ENCODE measurements at regions not wholly inside any gene's neighbourhood (a gene's known extent, or its start where the extent isn't known, plus 50 kb on each side); places are given as distances from the start of the nearest gene placed in this dataset.

DNA sequence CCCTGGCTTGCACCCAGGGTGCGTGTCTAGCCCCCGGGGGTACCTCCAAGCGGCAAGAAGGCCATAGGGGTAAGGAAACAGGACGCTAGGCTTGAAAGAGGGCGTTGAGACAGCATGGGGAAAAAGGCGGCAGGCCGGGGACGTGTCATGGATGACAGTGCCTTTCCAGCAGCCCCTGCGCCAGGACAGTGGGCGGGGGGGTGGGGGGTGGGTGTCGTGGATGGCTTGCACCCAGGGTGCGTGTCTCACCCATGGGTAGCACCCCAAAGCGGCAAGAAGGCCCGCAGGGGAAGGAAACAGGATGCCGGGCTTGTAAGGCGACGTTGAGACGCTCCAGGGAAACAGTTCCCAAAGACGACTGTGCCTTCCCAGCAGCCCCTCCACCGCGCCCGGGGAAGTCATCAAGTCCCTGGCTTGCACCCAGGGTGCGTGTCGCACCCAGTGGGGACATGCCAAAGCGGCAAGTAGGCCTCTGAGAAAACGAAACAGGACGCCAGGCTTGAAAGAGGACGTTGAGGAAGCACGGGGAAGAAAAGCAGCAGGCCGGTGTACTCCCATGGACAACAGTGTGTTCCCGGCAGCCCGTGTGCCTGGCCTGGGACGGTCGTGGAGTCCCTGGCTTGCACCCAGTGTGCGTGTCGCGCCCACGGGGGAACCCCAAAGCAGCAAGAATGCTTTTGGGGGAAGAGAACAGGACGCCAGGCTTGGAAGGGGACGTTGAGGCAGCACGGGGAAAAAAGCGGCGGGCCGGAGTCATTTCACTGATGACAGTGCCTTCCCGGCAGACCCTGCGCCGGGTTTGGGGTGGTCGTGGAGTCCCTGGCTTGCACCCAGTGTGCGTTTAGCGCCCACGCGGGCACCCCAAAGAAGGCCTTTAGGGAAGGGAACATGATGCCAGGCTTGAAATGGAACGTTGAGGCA, 163.5 kb upstream of the ALG10B start:
- dilution Hi-C loops (cut with MboI; ENCODE audit: extremely low pct_ligation_motif_present, low sequenced_read_pairs): no loop called here
- H3K9me3 ChIP-seq (replicated peaks; ENCODE audit: control insufficient read depth, insufficient read depth, low read length): no peaks in the 10 kb centered on the region
- no peaks in the 10 kb centered on the region for H4K20me1 ChIP-seq (replicated peaks; ENCODE audit: control insufficient read depth, extremely low read depth, insufficient read depth, low read length)
- H3K79me2 ChIP-seq (ENCODE audit: control insufficient read depth, insufficient read depth, low read length): no peaks in the 10 kb centered on the region
- no peak overlapping the region for H3K27ac ChIP-seq (ENCODE audit: insufficient read depth, low read depth, low read length)
- POLR2A ChIA-PET: no interaction called here
- FAIRE-seq (no peak), DNase-seq (ENCODE audit: low read depth, low spot score) (no peak)
- BruUV-seq (replicated peaks): no TSS peak
- no peak overlapping the region for H3K4me3 ChIP-seq (replicated peaks in 1 of 3; ENCODE audit: insufficient read depth in 1 of 3, low read depth in 1 of 3, low read length in 3 of 3)
- H3K27me3 ChIP-seq (ENCODE audit: control insufficient read depth in 2 of 2, insufficient read depth in 2 of 2, low read length in 2 of 2): no peaks in the 10 kb centered on the region
- CTCF ChIA-PET: no interaction called here
- H3K36me3 ChIP-seq (ENCODE audit: control insufficient read depth in 2 of 2, extremely low read depth in 1 of 2, insufficient read depth in 2 of 2, low read length in 2 of 2): no peaks in the 10 kb centered on the region
- H2AFZ ChIP-seq (ENCODE audit: low read depth, low read length): no peak overlapping the region
- no peaks in the 10 kb centered on the region for H3K4me1 ChIP-seq (ENCODE audit: control insufficient read depth, extremely low read depth, insufficient read depth, low read length)
- no peak overlapping the region for H3K9ac ChIP-seq (replicated peaks; ENCODE audit: extremely low read depth, insufficient read depth, low read length)
- H3K4me2 ChIP-seq (ENCODE audit: insufficient read depth, low read length): no peak overlapping the region
- TF ChIP-seq, protein P1, sequence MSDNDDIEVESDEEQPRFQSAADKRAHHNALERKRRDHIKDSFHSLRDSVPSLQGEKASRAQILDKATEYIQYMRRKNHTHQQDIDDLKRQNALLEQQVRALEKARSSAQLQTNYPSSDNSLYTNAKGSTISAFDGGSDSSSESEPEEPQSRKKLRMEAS (IDR thresholded peaks at IDR 0.05; ENCODE audit: insufficient read depth, insufficient read length): no peak
- TF ChIP-seq GATA2 (IDR thresholded peaks at IDR 0.05; ENCODE audit: insufficient read depth, insufficient read length, low read depth, low read length) (no peak), FOS (IDR thresholded peaks at IDR 0.05; ENCODE audit: borderline replicate concordance, insufficient read depth, low read length) (no peak), EZH2 (IDR thresholded peaks at IDR 0.05; ENCODE audit: borderline replicate concordance, low read depth, low read length, severe bottlenecking) (no peak), JUN (IDR thresholded peaks at IDR 0.05; ENCODE audit: borderline replicate concordance, insufficient read depth, insufficient read length, low read depth) (no peak), MYC (IDR thresholded peaks at IDR 0.05; ENCODE audit: low read depth, low read length) (no peak), POLR2A (IDR thresholded peaks at IDR 0.05; ENCODE audit: low read depth, low read length) (no peak), POLR2AphosphoS5 (IDR thresholded peaks at IDR 0.05; ENCODE audit: insufficient read depth, low read depth, low read length) (no peak)
- TF ChIP-seq, protein P2, sequence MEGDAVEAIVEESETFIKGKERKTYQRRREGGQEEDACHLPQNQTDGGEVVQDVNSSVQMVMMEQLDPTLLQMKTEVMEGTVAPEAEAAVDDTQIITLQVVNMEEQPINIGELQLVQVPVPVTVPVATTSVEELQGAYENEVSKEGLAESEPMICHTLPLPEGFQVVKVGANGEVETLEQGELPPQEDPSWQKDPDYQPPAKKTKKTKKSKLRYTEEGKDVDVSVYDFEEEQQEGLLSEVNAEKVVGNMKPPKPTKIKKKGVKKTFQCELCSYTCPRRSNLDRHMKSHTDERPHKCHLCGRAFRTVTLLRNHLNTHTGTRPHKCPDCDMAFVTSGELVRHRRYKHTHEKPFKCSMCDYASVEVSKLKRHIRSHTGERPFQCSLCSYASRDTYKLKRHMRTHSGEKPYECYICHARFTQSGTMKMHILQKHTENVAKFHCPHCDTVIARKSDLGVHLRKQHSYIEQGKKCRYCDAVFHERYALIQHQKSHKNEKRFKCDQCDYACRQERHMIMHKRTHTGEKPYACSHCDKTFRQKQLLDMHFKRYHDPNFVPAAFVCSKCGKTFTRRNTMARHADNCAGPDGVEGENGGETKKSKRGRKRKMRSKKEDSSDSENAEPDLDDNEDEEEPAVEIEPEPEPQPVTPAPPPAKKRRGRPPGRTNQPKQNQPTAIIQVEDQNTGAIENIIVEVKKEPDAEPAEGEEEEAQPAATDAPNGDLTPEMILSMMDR (IDR thresholded peaks at IDR 0.05; ENCODE audit: extremely low read depth in 1 of 2, insufficient read depth in 1 of 2, low read depth in 1 of 2, low read length in 2 of 2): no peak
- intact Hi-C loops (cut with micrococcal nuclease): no loop called here
- no peaks in the 10 kb centered on the region for H3K9me1 ChIP-seq (replicated peaks; ENCODE audit: control insufficient read depth, extremely low read depth, insufficient read depth, low read length)
